Posterior vena cava (tissue), 2 donors: ENCODE measurements at regions not wholly inside any gene's neighbourhood (a gene's known extent, or its start where the extent isn't known, plus 50 kb on each side); places are given as distances from the start of the nearest gene placed in this dataset.

Source experiments
- DNase-seq: peaks from one replicate; pipeline ENCODE4 v3.0.0-alpha.2; 2020; ENCODE audit warnings: low spot score
- intact Hi-C, 2 donors: fragments of 100-400 bp; cut with DNase I; formaldehyde crosslinking; loops; one replicate each; pipeline versions ENCODE4 v1.14.1 to v1.14.2; 2022 to 2023
- donor health status: DM: yes; HTN: yes; CAD: no.
- donor health status: DM: yes; HTN: yes; CAD: no.

- intact Hi-C loops, result no loop called here
These were observed 246.4 kb upstream of the BLID start for GRCh38 chr11:122362381-122362780.

DNA sequence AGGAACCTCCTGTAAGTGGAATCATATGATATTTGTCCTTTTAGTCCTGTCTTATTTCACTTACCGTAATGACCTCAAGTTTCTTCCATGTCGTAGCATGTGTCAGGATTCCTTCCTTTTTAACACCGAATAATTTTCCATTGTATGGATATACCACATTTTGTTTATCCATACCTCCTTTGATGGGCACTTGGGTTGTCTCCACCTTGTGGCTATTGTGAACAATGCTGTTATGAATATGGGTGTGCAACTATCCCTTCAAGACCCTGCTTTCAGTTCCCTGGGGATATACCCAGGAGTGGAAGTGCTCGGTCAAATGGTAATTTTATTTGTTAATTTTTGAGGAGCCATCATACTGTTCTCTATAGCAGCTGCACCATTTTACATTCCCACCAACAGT is 244.9 kb upstream of the BLID start:
- DNase-seq, result no peak
- intact Hi-C loops, result no loop called here

More at GRCh38 chr11:122362381-122362780, 246.4 kb upstream of the BLID start:
- no peak for DNase-seq

GRCh38 chr11:122359081-122359571 is 243.1 kb upstream of the BLID start:
- intact Hi-C loops, result no loop called here
- no peak for DNase-seq

DNA sequence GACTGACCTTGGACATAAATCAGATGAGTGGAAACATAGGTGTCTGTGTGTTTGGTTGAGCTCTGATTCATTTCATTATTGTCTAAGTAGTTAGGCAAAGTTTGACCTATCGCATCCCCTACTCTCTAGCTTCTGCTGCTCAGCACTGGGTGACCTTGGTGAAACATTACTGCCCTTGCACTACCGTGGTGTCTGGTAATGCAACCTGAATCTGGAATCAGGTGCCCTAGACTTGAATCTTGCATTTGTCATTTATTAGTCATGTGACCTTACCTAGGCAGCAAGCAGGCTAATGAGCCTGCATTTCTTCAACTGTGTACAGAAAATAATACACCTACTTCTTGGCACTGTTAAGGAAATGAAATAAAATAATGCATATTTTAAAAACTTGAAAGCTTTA is 242.3 kb upstream of the BLID start:
- no peak for DNase-seq
- intact Hi-C loops, result no loop called here

DNA sequence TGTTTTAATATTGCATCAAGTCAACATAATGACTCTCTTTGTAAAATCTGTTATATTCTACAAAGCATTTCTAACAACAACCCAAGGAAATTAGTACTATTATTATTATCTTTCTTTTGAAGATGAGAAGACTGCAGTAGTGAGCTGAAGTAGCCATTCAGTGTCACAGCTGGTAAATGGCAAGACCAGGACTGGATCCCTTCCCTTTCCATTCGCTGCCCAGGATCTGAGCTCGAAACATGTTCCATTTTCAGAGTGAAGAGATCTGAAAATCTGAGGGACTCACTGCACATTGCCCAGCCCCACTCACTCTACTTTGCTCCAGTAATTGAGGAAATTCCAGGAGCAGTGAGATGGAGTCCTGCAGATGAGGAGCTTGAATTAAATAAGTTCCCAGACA is 240.0 kb upstream of the BLID start:
- intact Hi-C loops, result no loop called here
- no peak for DNase-seq

DNA sequence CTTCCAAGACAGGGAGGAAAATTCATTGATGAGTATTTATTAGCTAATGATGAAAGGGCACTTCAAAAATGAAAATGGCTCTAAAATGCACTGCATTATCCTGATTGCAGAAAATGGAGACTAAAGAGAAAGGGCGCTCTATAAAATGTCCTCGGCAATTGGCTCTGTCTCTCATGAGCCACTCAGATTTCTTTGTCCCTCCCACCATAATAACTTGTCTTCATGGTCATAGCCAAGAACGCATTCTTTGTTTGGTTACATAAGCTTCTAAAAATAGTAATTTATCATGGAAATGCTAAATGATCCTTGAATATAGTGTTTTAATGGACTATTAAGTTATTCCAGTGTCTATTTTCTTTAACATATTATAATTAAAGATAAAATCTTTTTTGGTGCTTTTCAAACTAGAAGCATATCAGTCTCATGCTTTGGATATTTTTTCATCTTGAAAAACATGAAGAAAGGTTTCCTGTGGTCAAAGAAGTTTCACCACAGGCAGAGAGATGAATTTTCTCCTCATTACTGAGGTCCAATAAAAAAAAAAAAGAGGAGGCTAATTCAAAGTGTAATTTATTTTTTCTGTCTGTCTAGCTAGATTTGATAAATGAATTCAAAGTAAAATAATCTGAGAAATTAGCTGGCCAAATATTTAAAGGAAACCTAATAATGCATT is 238.1 kb upstream of the BLID start:
- no peak for DNase-seq
- intact Hi-C loops, result no loop called here

DNA sequence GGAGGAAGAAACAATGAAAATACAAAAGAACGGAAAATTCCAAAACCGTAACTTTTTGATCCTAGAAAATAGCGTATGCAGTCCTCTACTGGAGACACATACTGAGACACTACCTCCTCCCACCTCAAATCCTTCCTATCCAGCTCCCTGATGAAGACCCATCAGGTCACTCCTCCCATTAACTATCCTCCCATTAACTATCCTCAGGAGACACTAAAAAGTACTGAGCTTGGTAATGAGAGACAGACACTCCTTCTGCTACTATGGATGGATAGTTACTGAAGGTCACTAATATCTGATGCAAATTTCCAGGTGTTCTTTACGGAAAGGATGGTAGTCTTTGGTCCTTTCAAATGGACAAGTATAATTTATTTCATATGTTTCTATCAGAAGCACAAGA is 237.5 kb upstream of the BLID start:
- intact Hi-C loops, result no loop called here

GRCh38 chr11:122348659-122349409 is 232.8 kb upstream of the BLID start:
- intact Hi-C loops, result loop anchor here (5.0 to 10.0 kb wide), 2 partner anchors 134 to 327 kb away; no protein-coding TSS in a partner anchor
- DNase-seq, result no peak

More for the DNA sequence above, 237.5 kb upstream of the BLID start:
- DNase-seq, result no peak

- intact Hi-C loops, result loop anchor here (5.0 to 10.0 kb wide), 2 partner anchors 131 to 324 kb away; no protein-coding TSS in a partner anchor
- no peak for DNase-seq
These were observed 230.0 kb upstream of the BLID start for GRCh38 chr11:122346006-122346405.

DNA sequence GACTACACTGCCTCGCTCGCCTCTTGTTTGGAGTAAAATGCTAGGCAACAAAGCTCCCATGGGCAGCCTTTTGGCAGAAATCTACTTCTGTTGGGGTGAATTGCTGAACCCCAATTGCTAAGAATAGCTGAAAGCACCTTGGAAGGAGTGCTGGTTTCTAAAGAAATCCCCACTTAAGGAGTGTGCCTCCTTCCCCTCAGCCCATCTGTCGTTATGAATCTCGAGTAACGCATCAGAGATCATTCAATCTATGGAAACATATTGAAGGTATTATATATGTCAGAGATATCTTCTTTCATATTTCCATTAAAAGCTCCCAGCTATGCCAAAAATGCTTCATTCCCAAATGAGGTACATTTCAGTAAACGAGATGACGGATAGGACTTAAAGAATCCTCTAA is 229.6 kb upstream of the BLID start:
- no peak for DNase-seq
- intact Hi-C loops, result loop anchor here (5.0 to 10.0 kb wide), 2 partner anchors 131 to 323 kb away; no protein-coding TSS in a partner anchor

GRCh38 chr11:122344215-122344614 is 228.2 kb upstream of the BLID start:
- intact Hi-C loops, result loop anchor here in 1 of 2 donors (10.0 kb wide), 1 partner anchor 129 kb away; no protein-coding TSS in a partner anchor
- DNase-seq, result no peak

DNA sequence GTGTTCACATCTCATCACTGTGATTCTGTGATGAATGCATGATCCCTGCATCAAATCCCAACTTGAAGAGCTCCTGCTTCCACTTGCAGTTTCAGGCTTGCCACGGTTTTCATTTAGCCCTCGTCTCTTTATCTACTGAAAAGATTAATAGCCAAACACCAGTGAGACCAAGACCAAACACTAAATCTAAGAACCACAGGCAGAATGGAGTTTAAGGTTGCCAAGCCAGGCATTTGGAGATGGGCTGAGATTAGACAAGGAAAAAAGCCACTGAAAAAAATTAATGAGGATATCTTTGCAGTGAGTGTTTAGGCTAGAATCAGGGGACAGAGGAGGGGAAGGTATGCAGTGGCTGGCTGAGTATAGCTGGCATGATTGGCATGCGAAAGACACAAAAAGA is 227.2 kb upstream of the BLID start:
- DNase-seq, result no peak
- intact Hi-C loops, result loop anchor here in 1 of 2 donors (10.0 kb wide), 1 partner anchor 128 kb away; no protein-coding TSS in a partner anchor

- DNase-seq, result no peak
- intact Hi-C loops, result loop anchor here in 1 of 2 donors (10.0 kb wide), 1 partner anchor 127 kb away; no protein-coding TSS in a partner anchor
These were observed 226.2 kb upstream of the BLID start for GRCh38 chr11:122342089-122342744.

DNA sequence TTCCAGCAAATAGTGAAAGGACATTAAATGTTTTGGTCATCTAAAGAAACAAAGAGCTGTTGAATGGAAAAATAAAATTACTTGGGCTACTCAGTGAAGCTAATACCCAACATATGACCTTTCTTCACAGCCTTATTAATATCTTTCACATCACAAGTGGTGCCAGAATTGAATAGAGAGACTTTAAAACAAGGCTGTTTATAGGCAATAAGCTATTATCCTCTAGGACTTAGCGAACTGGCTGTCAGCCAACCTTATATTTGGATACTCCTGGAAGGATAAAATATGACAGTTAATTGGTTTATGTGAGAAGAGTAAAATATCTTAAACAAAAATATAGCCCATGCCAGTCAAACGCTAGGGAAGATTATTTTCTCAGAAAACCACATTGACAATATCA is 225.5 kb upstream of the BLID start:
- DNase-seq, result no peak
- intact Hi-C loops, result loop anchor here in 1 of 2 donors (10.0 kb wide), 1 partner anchor 127 kb away; no protein-coding TSS in a partner anchor

DNA sequence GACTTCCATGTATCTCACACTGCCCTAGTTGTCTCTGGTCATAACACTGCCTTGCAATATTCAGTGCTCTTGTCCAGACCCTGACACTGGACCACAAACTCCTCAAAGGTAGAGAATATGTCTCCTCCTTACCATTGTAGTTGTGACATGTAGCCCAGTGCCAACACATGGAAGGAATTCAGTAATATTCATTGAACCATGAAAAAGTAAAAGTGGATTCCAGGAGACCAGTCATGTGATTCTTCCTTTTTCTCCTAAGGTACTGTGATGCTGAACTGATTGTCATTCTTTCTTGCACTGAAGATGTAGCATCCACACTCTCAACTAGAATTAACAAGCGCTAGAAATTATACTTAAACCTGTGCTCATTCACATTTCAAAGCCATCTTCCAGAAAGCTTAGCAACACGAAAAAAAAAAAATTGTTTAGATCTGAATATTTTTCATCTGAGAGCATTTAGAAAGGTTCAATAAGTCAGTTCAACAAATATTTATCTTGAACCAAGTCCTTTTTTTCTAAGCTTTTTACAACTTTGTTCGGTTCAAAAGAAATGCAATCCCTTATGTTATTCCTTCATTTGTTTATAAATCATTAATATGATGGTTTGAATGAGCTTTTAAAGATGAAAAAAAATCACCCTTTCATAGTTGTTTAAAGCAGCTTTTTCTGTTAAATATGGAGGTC is 224.7 kb upstream of the BLID start:
- DNase-seq, result no peak
- intact Hi-C loops, result loop anchor here in 1 of 2 donors (10.0 kb wide), 1 partner anchor 126 kb away; no protein-coding TSS in a partner anchor

DNA sequence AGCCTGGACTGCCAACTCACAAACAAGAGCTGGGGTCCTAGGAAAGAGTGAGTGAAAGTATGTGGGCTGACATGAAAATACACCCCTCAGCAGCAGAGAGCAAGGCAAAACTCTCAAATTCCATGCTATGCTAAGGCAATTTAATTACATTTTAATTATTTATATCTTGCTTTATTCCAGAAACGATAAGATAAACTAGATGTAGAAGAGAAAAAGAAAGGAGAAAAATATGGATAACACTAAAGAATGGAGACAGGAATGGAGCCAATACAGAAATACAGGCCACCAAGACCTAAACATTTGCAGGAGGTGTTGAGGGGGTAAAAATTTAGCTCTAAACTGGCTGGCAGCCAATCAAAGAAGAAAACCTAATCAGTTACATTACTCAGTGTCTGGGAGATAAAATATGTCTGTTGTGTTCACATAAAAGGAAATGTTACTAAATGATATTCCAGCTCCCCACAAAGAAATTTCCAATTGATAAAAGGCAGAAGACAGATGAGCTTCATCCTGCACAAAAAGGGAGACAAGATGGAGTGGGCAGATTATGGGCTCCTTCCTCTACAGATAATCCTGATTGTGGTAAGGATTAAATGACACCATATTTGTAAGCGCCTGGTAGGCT is 223.5 kb upstream of the BLID start:
- intact Hi-C loops, result loop anchor here in 1 of 2 donors (10.0 kb wide), 1 partner anchor 125 kb away; no protein-coding TSS in a partner anchor
- DNase-seq, result no peak

DNA sequence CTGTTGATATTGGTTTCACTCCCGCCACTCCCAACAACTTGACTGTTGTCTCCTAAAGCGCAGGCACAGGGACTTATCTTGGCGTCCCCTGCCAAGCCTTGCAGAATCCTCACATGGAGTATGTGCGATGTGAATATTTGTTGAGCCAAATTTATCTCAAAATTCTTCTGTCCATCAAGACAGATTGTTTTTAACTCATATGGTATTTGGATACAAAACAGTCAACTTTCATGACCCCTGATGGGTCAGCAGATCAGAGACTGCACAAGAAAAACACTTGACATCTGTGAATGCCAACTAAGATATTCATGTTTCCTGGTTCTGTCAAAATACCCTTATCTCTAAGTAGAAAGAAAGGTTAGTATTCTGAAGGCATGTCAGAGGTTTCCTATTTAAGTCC is 221.7 kb upstream of the BLID start:
- DNase-seq, result no peak
- intact Hi-C loops, result no loop called here

GRCh38 chr11:122337241-122337640 is 221.2 kb upstream of the BLID start:
- intact Hi-C loops, result no loop called here

GRCh38 chr11:122336706-122337105 is 220.7 kb upstream of the BLID start:
- intact Hi-C loops, result no loop called here
- DNase-seq, result no peak

More at GRCh38 chr11:122337241-122337640, 221.2 kb upstream of the BLID start:
- no peak for DNase-seq
